ENCODE measurements at regions not wholly inside any gene's neighbourhood (a gene's known extent, or its start where the extent isn't known, plus 50 kb on each side); places are given as distances from the start of the nearest gene placed in this dataset.
"Not testable (repeated sequence)": the region's sequence is repeated elsewhere in the genome, so short reads cannot be mapped to it uniquely, and the experiment has no call there.

DNA sequence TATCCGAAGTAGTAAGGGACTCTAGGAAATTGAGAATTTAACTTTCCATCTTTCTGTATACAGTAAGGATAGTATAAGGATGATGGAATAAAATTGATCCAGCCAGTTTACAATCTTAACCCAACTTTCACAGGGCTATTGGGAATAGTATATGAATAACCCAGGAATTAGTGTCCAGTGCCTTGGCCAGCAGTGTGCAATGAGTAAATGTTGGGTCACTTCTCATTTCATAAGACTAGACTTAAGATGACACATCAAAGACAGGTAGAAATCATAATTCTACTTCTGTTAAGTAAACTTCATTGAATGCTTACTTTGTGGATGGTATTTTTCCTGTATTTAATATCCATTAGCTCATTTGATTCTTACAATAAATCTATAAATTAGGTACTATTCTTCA lies 949.6 kb upstream of the GOT2 start:
- DNase-seq, result no peak

- peak; percentile 43 to 74 for DNase-seq
These were observed 931.6 kb upstream of the GOT2 start for GRCh38 chr16:59665618-59666220.

GRCh38 chr16:59658572-59658971 lies 924.5 kb upstream of the GOT2 start:
- no peak for DNase-seq

DNA sequence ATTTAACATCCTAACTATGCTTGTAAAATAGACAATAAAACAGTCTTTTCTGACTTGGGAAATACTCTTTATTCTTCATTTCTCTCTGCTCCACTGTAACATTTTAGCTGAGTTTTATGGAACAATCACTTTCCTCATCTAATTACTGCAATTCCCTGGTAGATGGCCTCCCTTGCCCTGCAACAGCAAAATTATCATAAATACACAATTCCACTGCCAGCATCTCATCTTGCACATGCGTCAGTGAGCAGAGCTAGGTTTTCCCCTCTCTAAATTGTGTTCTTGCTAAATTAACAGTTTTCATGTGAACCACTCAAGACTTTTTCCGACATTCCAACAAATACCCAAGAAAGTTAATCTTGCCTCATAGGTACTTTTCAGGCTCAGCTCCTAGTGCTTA lies 920.9 kb upstream of the GOT2 start:
- no peak for DNase-seq

DNA sequence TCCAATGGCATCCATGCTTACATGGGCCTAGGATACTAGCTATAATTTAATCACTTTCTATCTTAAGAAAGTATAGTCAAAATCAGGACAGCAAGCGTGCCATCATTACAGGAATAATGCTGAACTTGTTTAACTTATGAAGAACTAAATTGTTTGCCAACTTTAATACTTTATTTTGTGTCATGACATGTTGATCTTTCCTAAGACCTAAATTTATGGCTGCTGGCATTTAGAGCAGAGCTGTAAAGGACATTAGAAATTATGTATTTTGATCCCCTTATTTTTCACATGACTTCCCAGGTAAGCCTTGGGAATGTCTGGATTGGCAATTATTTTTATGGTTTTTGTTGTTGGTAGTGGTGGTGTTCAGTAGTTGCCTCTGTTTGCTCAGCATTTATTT lies 920.3 kb upstream of the GOT2 start:
- no peak for DNase-seq

DNA sequence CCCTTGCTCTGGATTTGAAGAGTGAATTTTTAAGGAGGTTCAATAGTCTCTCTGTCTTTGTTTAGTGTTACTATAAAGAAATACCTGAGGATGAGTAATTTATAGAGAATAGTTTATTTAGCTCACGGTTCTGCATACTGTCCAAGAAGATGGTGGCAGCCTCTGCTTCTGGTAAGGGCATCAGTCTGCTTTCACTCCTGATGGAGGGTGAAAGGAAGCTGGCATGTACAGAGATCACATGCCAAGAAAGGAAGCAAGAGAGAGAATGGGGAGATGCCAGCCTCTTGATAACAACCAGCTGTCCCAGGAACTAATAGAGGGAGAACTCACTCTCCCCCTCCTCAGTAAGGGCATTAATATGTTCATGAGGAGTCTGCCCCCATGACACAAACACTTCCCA lies 917.5 kb upstream of the GOT2 start:
- no peak for DNase-seq

DNA sequence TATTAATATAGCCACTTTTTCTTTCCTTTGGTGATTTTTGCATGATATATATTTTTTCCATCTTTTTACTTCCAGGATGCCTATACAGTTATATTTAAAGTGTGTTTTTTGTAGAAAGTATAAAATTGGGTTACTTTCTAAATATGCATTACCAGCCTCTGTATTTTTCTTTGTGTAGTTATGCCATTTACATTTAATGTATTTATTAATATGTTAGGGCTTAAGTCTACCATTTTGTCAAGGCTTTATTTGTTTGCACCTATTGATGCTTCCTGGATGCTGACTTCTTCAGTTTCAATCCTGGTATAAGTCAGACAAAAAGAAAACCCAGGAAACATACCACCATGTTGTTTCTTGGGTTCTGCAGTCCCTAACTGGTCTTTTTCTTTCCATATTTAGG lies 911.1 kb upstream of the GOT2 start:
- DNase-seq, result no peak

GRCh38 chr16:59635674-59636073 lies 901.6 kb upstream of the GOT2 start:
- DNase-seq, result no peak

DNA sequence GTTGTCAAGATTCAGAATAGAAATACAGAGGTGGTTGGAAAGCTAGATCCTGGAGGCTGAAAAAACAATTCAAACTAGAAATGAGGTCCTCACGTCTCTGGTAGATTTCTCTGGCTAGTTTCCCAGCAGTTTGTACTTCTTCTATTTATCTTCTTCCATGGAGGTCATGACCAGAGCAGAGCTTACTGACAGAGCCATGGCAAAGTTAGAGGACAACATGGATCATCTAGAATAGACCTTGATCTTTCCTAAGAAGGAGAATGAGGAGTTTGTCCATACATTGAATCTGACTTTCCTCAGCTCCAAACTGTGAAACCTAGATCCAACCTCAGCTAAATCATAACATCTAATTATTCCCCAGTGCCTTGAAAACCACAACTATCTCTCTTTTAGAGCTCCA lies 900.8 kb upstream of the GOT2 start:
- DNase-seq, result no peak

DNA sequence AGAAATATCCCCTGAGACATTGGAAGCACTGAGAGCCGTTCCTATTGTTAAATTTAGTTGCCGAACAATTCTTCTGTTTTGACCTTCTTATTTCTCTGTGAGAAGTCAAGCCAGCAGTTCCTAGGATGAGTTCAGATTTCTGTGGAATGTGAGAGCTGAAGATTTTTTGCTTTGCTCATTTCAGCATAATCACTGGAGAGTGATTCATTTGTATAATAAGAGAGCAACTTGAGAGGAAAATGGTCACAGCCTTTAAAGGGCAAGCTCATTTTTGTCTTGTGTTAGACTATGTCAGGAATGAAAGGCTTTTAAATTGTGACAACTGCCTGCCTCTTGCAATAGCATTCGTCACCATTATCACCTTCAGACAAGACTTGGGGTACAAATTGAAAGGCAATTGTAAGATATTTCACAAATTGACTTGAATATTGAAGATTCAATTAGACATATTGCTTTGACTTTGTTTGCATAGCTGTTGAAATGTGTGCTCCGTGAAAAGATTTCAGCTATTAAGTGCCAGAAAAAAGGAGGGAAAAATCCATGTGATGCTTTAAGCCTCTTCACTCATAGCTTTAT lies 900.0 kb upstream of the GOT2 start:
- DNase-seq, result no peak

- no peak for DNase-seq
These were observed 898.2 kb upstream of the GOT2 start for GRCh38 chr16:59632276-59632855.

DNA sequence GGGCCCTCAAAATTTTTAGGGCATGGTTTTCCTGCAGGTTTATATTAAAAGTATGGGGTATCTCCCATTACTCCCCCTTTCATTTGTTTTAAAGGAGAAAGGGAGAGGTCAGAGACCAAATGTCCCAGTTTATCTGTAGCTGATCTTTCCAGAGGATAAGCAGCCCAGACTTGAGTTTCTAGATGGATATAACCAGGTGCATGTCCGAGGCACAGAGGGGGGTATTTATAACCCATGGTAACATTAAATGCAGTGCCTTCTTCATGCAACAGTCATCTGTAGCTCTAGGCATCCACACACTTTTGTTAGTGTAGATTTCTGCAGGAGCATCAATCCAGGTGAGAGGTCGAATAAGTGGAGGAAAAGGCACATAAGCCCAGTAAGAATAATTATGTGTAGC lies 890.3 kb upstream of the GOT2 start:
- DNase-seq, result not testable (repeated sequence)

DNA sequence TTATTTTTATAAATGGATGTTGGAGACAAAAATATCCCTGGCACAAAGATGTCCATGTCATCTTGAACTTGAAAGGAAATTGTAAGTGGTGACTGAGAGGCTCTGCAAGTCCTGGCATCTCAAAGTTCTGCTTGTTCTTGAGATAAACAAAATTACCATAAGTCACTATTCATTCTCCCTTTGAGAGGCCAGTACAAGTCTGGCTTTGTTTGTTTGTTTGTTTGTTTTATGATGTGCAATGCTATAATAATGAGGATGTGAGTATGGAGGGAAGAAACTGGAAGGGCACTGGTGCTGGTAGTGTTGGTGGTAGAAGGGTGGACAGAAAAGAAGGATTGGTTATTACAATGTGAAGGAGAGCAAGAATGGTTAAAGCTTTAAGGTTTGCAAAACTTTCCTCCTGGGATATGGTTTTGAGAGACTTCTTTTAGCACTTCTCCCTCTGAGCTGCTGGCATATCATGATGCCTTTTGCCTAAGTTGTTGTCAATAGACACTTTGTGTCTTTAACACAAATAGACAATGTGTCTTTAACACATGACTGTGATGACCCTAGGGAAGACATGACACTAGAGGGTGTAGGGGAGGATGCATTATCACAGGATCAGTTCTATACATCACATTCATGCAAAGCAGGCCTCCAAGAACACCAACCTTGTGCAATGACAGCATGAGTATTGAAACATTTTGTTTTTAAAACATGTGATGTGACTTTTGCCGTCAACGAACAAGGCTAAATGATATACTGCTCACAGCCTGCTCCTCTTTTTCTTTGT lies 880.5 kb upstream of the GOT2 start:
- no peak for DNase-seq

DNA sequence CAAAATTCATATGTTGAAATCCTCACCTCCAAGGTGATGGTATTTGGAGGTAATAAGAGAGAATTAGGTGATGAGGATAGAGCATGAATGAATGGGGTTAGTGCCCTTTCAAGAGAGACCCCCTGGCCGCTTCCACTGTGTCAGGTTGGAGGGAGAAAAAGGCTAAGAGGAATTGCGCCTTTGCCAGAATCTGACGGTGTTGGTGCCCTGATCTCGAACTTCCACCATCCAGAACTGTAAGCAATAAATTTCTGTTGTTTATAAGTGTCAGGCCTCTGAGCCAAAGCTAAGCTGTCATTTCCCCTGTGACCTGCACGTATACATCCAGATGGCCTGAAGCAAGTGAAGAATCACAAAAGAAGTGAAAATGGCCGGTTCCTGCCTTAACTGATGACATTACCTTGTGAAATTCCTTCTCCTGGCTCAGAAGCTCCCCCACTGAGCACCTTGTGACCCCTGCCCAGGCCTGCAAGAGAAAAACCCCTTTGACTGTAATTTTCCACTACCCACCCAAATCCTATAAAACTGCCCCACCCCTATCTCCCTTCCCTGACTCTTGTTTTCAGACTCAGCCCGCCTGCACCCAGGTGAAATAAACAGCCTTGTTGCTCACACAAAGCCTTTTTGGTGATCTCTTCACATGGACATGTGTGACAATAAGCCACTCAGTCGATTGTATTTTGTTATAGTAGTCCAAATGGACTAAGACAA lies 878.9 kb upstream of the GOT2 start:
- DNase-seq, result not testable (repeated sequence)

DNA sequence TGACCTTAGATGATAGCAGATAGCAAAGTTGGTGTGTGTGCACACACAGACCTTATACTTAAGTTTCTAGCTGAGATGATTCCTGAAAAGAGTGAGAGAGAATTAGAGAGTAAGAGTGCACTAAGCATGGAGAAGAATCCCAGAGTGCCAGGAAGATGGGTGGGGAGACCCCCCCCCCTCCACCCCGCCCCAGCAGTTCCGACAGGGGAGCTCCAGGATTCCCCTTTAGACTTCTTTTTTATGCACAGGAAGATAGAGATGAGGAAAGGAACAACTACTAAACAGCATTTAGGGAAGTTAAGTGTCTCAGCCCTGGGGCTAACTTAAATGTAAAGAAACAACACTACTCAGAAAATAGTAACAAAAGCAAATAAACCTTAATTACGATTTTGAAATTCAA lies 878.0 kb upstream of the GOT2 start:
- no peak for DNase-seq

DNA sequence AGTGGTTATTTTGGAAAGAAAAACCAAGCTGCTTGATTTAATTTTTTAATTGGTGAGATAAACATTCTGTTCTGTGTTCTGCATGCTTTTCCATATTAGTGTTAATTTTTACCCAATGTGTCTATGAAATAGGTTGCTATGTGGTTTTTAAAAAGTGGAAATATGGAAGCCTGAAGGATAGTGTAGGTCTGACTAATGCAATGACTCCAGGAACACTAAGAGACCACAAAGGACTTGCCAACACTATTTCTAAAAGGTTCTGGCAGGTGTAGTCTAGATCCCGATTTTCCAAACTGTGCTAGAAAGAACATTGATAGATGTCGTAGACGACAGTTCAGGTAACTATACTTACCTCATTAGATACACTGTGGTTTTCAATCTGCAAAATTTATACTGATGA lies 877.4 kb upstream of the GOT2 start:
- DNase-seq, result no peak

- no peak for DNase-seq
These were observed 871.6 kb upstream of the GOT2 start for GRCh38 chr16:59605706-59606105.

DNA sequence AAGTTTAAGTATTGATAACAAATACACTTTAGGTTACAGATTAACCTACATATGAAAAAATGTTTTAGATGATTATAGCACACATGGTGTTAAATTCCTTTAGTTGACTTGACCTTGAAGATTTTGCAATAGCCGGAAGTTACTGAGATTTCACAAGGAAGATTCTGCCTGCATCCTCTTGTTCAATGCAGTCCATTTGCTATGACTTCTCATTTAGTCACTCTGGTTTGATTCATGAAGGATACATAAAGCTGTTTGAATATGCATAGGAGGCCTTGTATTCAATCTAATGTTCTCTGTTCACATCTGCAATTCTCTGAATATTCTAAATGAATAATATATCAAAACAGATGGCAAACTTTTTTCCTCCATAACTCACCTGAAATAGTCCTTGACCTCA lies 870.2 kb upstream of the GOT2 start:
- no peak for DNase-seq

GRCh38 chr16:59601452-59601851 lies 867.3 kb upstream of the GOT2 start:
- no peak for DNase-seq

DNA sequence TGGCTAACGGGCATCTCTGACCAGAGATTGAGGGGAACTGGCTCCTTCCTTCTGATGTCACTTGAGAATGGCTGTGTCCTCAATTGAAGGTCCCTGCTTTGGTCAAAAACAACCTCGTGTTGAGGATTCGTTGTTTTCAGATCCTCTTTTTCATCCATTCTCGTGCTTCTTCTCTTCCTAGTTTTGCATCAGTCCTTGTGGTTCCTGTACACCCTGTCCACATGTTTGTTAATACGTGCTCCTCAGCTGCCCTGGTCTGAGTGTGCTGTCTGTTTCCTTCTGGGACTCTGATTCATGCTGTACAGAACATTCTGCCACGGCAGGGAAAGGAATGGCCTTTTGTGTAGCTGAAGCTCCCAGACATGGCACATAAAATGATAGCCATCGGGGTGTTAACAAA lies 863.2 kb upstream of the GOT2 start:
- no peak for DNase-seq

DNA sequence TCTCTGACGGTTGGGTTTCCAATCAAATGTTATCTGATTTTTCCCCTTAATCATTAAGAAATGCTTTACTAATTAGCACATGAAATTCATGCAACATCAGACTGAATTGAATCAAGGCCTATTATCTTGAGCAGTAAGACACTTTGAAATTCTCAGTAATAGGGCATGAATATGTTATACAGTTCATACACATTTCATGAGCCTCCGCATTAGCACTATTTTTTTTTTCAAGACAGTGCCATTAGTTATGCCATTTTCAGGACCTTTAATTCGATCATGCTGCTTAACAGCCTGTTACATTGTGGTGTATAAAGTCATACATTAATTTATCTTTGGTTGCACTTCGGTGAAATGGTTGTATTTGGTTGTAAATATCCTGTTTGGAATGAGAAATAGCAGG lies 862.6 kb upstream of the GOT2 start:
- DNase-seq, result no peak

GRCh38 chr16:59593194-59593661 lies 859.1 kb upstream of the GOT2 start:
- DNase-seq, result no peak

GRCh38 chr16:59591480-59591879 lies 857.4 kb upstream of the GOT2 start:
- DNase-seq, result no peak
